ENCODE measurements at regions not wholly inside any gene's neighbourhood (a gene's known extent, or its start where the extent isn't known, plus 50 kb on each side); places are given as distances from the start of the nearest gene placed in this dataset.

GRCh38 chr17:70517816-70518215 lies 348.5 kb downstream of the KCNJ2 start:
- TF ChIP-seq ZBTB33 (IDR thresholded peaks at IDR 0.05) (no peak), CTCF (IDR thresholded peaks at IDR 0.05; ENCODE audit: low read depth, low read length, missing input control) (no peak), RAD21 (IDR thresholded peaks at IDR 0.05) (no peak), YY1 (IDR thresholded peaks at IDR 0.05) (no peak), TAF1 (conservative IDR thresholded peaks at IDR 0.05) (no peak), ATF3 (IDR thresholded peaks at IDR 0.05) (no peak), EGR1 (IDR thresholded peaks at IDR 0.05; ENCODE audit: low read depth in 2 of 2) (no peak), SP1 (IDR thresholded peaks at IDR 0.05) (no peak), REST (IDR thresholded peaks at IDR 0.05) (no peak), JUND (IDR thresholded peaks at IDR 0.05) (no peak), GABPA (IDR thresholded peaks at IDR 0.05 in 1 of 2, conservative IDR thresholded peaks at IDR 0.05 in 1 of 2) (no peak)
- TF ChIP-seq, protein P1, sequence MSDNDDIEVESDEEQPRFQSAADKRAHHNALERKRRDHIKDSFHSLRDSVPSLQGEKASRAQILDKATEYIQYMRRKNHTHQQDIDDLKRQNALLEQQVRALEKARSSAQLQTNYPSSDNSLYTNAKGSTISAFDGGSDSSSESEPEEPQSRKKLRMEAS (IDR thresholded peaks at IDR 0.05), result no peak

Measured in liver (tissue), 3 donors.